HG03432 (cell line): ENCODE measurements at regions not wholly inside any gene's neighbourhood (a gene's known extent, or its start where the extent isn't known, plus 50 kb on each side); places are given as distances from the start of the nearest gene placed in this dataset.

ENCODE experiments used
- ATAC-seq: cut with Tn5 transposase; IDR thresholded peaks from one replicate; pipeline ENCODE4 v1.9.1; 2021; ENCODE audit warnings: mild to moderate bottlenecking, moderate library complexity; ENCODE audit not compliant: unreplicated experiment

- ATAC-seq: no peak
These were observed 239.9 kb upstream of the CEP162 start for GRCh38 chr6:84467296-84467695.

DNA sequence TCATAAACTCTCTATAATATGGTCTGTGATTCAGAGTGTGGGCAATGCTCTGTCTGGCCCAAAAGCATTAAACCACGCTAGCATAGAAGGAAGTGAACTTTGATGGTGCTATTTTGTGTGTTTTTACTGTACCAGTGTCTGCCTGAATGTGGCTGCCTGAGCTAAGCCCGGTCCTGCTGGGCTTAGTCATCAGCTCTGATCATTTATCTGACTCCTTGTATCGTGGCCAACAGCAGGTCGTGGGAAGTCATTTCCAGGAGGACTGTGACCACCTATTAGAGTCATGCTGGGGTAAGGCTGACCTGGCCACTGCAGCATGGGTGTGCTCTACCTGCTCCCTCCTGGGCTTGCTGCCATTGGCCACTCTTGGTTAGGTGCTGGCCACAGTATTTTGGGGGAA lies 239.1 kb upstream of the CEP162 start:
- ATAC-seq: no peak

DNA sequence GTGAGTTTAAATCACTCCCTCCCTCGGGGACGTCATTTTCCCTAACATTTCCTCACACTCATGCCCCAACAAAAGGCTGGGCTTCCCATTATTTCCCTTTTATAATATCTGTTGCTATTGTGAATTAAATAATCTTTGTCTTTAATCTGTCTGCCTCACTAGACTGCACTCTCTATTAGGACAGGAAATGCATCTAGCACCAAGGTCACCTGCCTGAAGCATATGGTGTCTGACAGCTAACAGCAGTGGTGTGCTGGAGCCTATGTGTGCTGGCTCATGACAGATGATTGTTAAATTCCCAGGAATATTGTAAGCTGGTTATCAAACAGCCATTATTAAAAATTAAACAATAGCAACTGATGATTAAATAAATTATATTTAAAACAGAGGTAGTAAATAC lies 237.0 kb upstream of the CEP162 start:
- ATAC-seq: no peak

GRCh38 chr6:84462698-84463097 lies 235.3 kb upstream of the CEP162 start:
- no peak for ATAC-seq

- ATAC-seq: no peak
These were observed 234.0 kb upstream of the CEP162 start for GRCh38 chr6:84461461-84461860.

DNA sequence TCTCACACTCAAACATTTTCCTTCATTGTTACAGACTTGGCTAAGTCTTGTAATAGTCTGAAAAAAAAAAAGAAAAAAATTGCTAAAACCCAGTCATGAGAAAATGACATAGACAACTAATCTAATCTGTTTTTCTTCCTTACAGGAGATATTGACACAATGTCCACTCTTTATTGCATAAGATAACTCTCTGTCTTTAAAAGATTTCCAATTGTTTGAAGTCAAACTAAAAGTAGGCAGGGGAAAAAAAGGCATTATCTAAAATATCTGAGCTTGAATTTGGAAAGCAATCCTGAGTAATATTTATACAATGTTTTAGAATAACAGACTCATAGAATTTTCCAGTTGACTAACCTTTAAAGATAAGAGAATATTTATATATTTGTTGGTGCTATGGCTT lies 233.0 kb upstream of the CEP162 start:
- no peak for ATAC-seq

DNA sequence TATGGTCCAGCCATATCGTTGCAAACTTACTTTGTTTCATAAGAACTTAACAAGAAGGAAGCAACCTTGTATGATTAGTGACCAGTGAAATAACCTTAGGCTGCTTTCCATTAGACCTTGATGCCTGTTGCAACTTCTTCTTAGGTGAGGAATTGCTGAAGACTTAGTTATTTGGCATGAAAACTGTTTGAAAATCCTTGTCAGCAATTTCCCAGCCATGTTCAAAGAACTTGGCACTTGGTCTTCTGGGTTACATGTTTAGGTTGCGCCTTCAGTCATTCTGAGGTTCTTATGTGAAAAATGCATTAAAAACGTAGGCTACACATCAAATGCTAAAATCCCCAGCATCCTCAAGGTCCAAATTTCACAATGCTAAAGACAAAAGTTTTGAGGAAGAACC lies 232.0 kb upstream of the CEP162 start:
- no peak for ATAC-seq

DNA sequence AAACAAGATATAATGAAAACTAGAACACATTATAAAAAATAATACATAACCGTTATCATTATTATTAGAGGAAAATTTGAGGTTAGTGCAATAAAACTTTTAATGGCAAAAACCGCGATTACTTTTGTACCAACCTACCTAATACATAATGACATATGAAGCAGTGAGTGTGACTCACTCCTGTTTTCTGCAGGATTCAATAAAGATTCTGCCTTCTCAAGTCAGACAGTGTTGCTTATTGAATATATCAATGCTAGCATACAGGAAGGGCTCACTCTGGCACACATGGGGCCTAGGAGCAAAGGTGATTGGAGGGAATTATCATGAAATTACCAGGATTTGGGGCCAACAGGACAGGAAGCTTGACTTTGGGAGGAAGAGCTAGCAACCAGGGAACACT lies 230.8 kb upstream of the CEP162 start:
- no peak for ATAC-seq

DNA sequence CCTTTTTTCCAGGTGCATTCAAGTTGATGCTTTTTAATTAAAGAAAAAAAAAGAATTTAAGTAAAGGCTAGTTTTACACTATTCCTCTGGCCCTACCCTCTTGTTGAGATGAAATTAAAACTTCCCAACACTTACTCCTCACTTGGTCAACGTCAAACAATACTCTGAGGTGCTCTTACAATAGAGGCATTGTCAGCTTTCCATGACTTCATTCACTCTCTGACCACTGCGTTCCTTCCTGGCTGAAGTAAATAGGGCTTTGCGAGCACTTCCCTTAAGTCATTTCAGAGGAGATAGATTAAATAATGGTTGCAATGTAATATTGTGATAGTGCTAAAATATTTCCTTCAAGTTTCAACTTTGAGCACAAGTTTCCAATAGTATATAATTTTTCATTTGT lies 229.8 kb upstream of the CEP162 start:
- ATAC-seq: no peak

- no peak for ATAC-seq
These were observed 229.4 kb upstream of the CEP162 start for GRCh38 chr6:84456803-84457202.

DNA sequence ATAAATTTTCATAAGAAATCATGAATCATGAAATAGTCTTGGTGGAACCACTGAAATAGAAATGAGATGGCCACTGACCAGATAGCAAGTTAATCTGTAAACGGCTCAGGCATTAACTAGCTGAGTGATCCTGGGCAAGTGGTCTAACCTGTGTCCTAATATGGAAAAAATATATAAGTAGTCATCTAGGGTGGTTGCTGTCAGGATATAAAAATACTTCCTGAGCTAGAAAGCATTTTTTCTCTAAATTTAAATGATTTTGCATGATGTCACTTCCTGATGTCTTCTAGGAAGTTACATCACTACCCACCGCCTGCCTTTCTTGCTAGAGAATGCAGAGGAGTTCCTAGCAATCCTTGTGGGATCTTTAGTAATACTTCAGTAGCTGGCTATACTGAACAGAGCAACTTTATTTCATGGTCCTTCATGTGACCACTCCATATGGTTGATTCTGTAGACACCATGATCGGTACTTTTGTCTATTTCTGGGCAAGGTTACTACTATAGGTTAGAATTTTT lies 228.1 kb upstream of the CEP162 start:
- no peak for ATAC-seq

DNA sequence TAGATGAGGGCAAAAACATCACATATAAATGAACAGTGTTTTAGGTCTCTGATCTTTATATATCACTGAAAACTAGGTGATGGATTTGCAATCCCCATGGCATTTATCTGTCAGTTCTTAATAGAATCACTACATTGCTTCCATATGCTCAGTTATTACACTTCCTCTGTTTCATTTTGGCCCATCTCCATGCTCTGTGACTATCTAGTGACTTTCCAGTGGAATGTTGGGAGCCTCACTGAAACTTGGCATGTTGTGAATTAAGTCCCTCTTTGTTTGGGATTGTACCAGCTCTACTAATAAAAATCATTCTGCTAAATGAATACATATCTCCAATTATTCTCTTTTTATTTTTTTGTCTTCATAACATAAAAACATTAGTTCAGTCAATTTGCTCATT lies 226.1 kb upstream of the CEP162 start:
- no peak for ATAC-seq

GRCh38 chr6:84450018-84450417 lies 222.6 kb upstream of the CEP162 start:
- ATAC-seq: no peak

DNA sequence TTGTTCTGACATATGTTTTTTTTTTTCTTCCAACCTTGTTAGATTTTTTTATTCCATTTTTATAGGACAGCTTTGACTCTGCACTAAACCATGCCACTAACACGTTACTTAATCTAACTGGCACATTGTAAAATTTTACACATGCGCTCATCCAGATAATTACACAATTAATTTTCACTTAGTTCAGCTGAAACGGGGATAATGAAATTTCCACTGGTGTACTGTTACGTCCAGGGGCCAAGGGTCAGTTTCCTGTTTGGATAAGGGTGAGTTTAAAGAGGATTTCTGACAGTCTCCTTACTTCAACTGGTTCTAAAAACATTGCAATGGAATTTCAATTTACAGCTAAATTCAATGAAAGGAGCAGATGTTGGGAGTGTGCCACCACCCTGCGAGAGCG lies 221.8 kb upstream of the CEP162 start:
- ATAC-seq: no peak

DNA sequence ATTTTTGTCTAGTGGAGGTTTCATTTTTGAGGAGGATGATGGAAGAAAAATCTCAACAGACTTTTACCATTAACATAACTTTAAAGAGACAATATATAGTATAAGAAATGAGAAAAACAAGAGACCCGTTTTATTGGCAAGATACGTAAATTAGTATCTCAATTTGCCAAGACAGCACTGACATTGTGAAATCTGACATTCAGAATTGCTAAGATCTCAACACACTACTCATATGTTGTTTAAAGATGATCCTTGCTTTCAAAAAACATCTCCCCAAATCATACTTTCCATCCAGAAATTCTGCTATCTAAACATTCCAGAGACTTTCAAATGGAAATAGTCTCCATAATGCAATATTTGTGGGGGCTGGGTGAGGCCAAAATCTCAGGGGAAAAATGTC lies 220.9 kb upstream of the CEP162 start:
- no peak for ATAC-seq

DNA sequence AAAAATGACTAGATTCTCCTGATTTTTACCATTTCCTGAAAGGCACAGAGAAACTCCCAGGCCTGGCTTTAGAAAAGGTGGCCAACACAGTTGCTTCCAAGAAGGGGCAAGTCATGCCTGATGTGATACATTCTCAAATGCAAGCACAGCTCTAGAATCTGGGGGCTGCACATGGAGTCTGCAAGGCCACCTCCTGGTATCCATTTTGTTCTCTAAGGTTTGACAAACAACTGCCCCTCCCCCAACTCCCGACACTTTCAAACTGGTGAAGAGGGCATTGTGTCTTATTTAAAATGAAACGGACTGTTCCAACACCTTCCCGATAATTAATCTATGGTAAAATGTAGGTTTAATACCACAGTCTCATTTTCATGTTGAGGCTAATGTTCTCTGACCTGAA lies 220.2 kb upstream of the CEP162 start:
- ATAC-seq: no peak

GRCh38 chr6:84445068-84445467 lies 217.6 kb upstream of the CEP162 start:
- no peak for ATAC-seq

DNA sequence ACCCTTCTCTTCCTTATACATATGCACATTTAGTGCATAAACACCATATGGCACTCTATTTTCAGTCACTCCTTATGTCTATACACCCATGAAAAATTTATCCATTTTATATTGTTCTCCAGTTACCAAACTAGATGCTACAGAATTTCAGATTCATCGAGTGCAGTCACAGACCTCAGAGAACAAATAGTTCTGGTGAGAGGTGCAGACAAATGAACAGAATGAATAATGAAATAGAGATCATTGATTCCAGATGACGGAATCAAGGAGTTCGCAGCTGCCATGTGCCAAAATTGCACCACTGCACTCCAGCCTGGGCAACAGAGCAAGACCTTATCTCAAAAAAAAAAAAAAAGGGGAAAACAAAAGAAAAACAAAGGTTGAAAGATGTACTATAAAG lies 214.8 kb upstream of the CEP162 start:
- ATAC-seq: no peak

DNA sequence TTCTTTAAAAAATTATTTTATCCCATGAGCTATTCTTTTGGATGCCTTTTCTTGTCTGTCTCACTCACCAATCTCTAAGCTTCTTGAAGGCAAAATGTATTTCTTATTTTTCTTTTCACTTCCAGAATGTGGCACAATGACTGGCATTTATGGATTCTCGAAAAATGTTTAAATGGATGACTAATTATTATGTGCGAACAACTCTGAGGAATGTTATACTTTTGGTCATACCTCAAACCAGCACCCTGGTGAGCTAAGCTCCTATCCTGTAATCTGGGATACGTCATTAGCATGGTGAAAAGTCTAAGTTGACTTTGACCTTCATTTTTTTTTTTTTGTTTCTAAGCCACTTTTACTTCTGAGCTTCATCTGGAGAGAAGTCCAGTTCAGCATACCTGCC lies 214.0 kb upstream of the CEP162 start:
- no peak for ATAC-seq

DNA sequence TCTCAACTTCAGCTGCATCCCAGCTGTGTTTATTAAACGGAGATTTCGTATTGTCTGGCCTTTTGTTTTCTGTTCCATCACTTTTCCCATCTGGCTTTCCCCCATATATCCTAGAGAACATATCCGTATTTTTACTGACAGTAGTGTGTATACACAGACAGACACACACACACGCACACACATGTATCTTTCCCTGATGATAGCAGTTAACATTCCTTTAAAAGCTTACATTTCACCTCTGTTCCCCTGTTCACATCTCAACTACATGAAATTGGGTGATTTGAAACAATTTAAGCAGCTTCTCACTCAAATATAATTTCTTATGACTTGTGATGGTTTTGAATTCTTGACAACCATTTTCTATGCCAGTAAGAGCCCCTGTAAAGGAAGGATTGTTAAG lies 207.1 kb upstream of the CEP162 start:
- no peak for ATAC-seq

DNA sequence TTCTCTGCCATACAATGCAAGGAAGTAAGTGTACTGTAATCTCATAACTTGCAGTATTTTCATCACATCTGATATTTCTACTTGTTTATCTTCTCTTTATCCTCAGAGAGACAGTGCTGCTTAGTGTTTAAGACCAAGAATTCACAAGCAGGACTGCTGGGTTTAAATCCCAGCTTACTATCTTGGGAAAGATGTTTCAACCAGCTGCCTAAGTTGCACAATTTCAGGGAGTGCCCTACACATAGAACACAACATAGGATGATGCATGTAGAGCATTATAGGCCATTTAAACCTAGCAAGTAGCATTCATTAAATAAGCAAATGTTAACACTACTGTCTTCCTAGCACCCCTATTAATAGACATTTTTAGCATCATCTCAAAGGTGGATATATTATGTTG lies 205.2 kb upstream of the CEP162 start:
- no peak for ATAC-seq

GRCh38 chr6:84428300-84428907 lies 201.0 kb upstream of the CEP162 start:
- peak; percentile 84 for ATAC-seq

GRCh38 chr6:84425971-84426705 lies 198.7 kb upstream of the CEP162 start:
- ATAC-seq: no peak
